HL-60 (cell line): ENCODE measurements at regions not wholly inside any gene's neighbourhood (a gene's known extent, or its start where the extent isn't known, plus 50 kb on each side); places are given as distances from the start of the nearest gene placed in this dataset.

ENCODE experiments used
- DNase-seq, 2 experiments: peaks; one replicate each; pipeline ENCODE4 v3.0.0-alpha.2; 2010 to 2020; ENCODE audit warnings: low read depth in 1 of 2, low spot score in 1 of 2
- H3K27ac ChIP-seq: fragments of 250-450 bp; sonication (Bioruptor Pico); replicated peaks from 2 replicates; pipeline ENCODE4 v1.5.1; 2020; ENCODE audit warnings: mild to moderate bottlenecking, moderate library complexity
- H3K27me3 ChIP-seq: fragments of 250-450 bp; sonication (Bioruptor Pico); 2 replicates; pipeline ENCODE4 v1.5.1; 2021; ENCODE audit warnings: mild to moderate bottlenecking, moderate library complexity; ENCODE audit not compliant: insufficient read depth, poor library complexity, severe bottlenecking
- H3K4me3 ChIP-seq: replicated peaks from 2 replicates; pipeline ENCODE4 v1.5.1; 2011; ENCODE audit warnings: mild to moderate bottlenecking, control low read depth, low read length; ENCODE audit not compliant: insufficient read depth
- CTCF ChIP-seq: IDR thresholded peaks from one replicate; pipeline ENCODE4 v1.5.1; 2011; ENCODE audit warnings: low read length, control low read depth, inconsistent platforms; ENCODE audit not compliant: insufficient read depth
- GABPA ChIP-seq: IDR thresholded peaks from 2 replicates; pipeline ENCODE4 v1.6.1; 2012; ENCODE audit warnings: low read depth
- POLR2AphosphoS5 ChIP-seq: IDR thresholded peaks from 2 replicates; pipeline ENCODE4 v1.6.1; 2012; ENCODE audit warnings: low read depth
- REST ChIP-seq: IDR thresholded peaks from 2 replicates; pipeline ENCODE4 v1.6.1; 2012; ENCODE audit warnings: low read depth; ENCODE audit not compliant: insufficient replicate concordance
- SPI1 ChIP-seq: IDR thresholded peaks from 2 replicates; pipeline ENCODE4 v1.6.1; 2012; ENCODE audit warnings: low read depth, mild to moderate bottlenecking, borderline replicate concordance

- DNase-seq, result no peak
These were observed 72.3 kb upstream of the PSME4 start for GRCh38 chr2:54042897-54043620.

GRCh38 chr2:54042341-54042740 lies 71.5 kb upstream of the PSME4 start:
- no peak for TF ChIP-seq SPI1
- TF ChIP-seq CTCF, result no peak
- TF ChIP-seq POLR2AphosphoS5, result no peak

More at GRCh38 chr2:54042897-54043620, 72.3 kb upstream of the PSME4 start:
- H3K27me3 ChIP-seq, result no peaks in the 10 kb centered on the region
- no peak overlapping the region for H3K27ac ChIP-seq
- TF ChIP-seq CTCF, result no peak
- TF ChIP-seq POLR2AphosphoS5, result no peak
- no peak for TF ChIP-seq REST
- no peak for TF ChIP-seq GABPA
- no peak for TF ChIP-seq SPI1
- no peak overlapping the region for H3K4me3 ChIP-seq

GRCh38 chr2:54041135-54041534 lies 70.3 kb upstream of the PSME4 start:
- DNase-seq, result no peak

More at GRCh38 chr2:54042341-54042740, 71.5 kb upstream of the PSME4 start:
- H3K27me3 ChIP-seq, result no peaks in the 10 kb centered on the region
- DNase-seq, result no peak
- H3K27ac ChIP-seq, result no peak overlapping the region
- no peak overlapping the region for H3K4me3 ChIP-seq

More at GRCh38 chr2:54041135-54041534, 70.3 kb upstream of the PSME4 start:
- H3K27me3 ChIP-seq, result no peaks in the 10 kb centered on the region
- TF ChIP-seq CTCF (no peak), SPI1 (no peak), REST (no peak), GABPA (no peak), POLR2AphosphoS5 (no peak)
- H3K27ac ChIP-seq, result no peak overlapping the region
- no peak overlapping the region for H3K4me3 ChIP-seq
